ENCODE measurements at regions not wholly inside any gene's neighbourhood (a gene's known extent, or its start where the extent isn't known, plus 50 kb on each side); places are given as distances from the start of the nearest gene placed in this dataset.

DNA sequence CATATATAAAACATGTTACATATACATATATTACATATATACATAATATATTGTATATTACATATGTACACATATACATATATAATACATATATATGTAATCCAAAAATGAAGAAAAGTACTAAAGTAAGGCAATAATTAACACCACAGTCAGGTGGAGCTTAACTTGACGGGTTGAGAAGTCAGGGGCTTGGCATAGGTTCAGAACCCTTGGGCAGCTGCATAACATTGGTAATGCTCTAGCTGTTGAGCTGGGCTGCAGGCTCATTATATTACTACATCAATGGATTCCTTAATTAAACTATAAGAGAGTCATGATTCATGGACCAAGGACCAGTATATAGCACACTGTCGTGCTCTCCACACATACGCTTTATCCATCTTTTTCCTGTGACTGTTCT, 435.2 kb upstream of the ADAMTS16 start:
- DNase-seq, result no peak
- Mint-ChIP-seq H3K4me1 (ENCODE audit: low read depth, unreplicated experiment) (no peaks in the 10 kb centered on the region), H3K27ac (ENCODE audit: unreplicated experiment) (no peak overlapping the region), H3K9me3 (ENCODE audit: low read depth, unreplicated experiment) (peaks cover 15% of the 10 kb centered on the region), H3K27me3 (ENCODE audit: unreplicated experiment) (no peaks in the 10 kb centered on the region), H3K36me3 (ENCODE audit: insufficient read depth, unreplicated experiment) (no peaks in the 10 kb centered on the region), H3K4me3 (ENCODE audit: low read depth, unreplicated experiment) (no peak overlapping the region)
- no TSS peak for BruUV-seq (replicated peaks)
- TF ChIP-seq CTCF (IDR thresholded peaks at IDR 0.05; ENCODE audit: unreplicated experiment), result no peak
- CTCF ChIA-PET, result no interaction called here
- intact Hi-C loops (cut with micrococcal nuclease; ENCODE audit: unreplicated experiment), result no loop called here

DNA sequence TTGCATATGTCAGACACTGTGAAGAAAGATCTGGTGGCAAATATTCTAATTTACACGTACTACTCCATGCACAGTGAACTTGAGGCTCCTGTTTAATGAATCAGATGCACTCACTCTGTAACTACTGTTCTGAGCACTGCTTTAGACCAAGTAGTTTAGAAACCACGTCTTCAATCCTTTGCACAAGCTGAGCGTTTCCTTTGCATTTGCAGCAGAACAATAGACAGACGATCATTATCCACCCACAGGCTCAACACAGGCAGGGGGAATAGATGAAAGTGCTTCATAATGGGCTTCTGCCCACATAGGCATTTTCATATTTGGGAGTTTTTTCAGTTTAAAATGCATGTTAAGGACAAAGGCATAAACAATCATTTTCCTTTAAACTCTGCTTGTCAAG, 423.3 kb upstream of the ADAMTS16 start:
- TF ChIP-seq CTCF (IDR thresholded peaks at IDR 0.05; ENCODE audit: unreplicated experiment), result no peak
- Mint-ChIP-seq H3K27ac (ENCODE audit: unreplicated experiment) (no peak overlapping the region), H3K4me3 (ENCODE audit: low read depth, unreplicated experiment) (no peak overlapping the region), H3K9me3 (ENCODE audit: low read depth, unreplicated experiment) (peaks cover 15% of the 10 kb centered on the region), H3K36me3 (ENCODE audit: insufficient read depth, unreplicated experiment) (no peaks in the 10 kb centered on the region), H3K27me3 (ENCODE audit: unreplicated experiment) (no peaks in the 10 kb centered on the region), H3K4me1 (ENCODE audit: low read depth, unreplicated experiment) (no peaks in the 10 kb centered on the region)
- intact Hi-C loops (cut with micrococcal nuclease; ENCODE audit: unreplicated experiment), result no loop called here
- no peak for DNase-seq
- CTCF ChIA-PET, result no interaction called here
- BruUV-seq (replicated peaks), result no TSS peak

- Mint-ChIP-seq H3K27ac (ENCODE audit: unreplicated experiment) (no peak overlapping the region), H3K36me3 (ENCODE audit: insufficient read depth, unreplicated experiment) (no peaks in the 10 kb centered on the region), H3K4me3 (ENCODE audit: low read depth, unreplicated experiment) (no peak overlapping the region), H3K9me3 (ENCODE audit: low read depth, unreplicated experiment) (peaks cover 11% of the 10 kb centered on the region), H3K4me1 (ENCODE audit: low read depth, unreplicated experiment) (no peaks in the 10 kb centered on the region), H3K27me3 (ENCODE audit: unreplicated experiment) (no peaks in the 10 kb centered on the region)
- CTCF ChIA-PET, result no interaction called here
- no peak for DNase-seq
- BruUV-seq (replicated peaks), result no TSS peak
- intact Hi-C loops (cut with micrococcal nuclease; ENCODE audit: unreplicated experiment), result no loop called here
- TF ChIP-seq CTCF (IDR thresholded peaks at IDR 0.05; ENCODE audit: unreplicated experiment), result no peak
Observed at GRCh38 chr5:4717446-4717845, 422.7 kb upstream of the ADAMTS16 start.

DNA sequence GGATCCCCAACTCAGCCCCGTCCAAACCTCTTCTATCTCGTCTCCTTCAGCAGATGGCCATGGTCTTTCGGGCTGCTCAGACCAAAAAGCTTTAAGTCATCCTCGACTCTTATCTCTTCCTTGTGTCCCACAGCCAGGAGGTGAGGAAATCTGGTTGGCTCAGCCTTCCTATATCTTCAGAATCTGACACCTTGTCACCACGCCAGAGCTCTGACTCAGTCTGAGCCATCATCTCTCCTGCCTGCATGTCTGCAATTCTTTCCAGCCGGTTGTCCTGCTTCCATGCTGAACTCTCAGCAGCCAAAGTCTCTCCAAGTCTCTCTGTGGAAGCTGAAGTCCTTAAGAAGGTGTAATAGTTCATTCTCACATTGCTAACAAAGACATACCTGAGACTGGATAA, 419.3 kb upstream of the ADAMTS16 start:
- Mint-ChIP-seq H3K36me3 (ENCODE audit: insufficient read depth, unreplicated experiment) (no peaks in the 10 kb centered on the region), H3K27me3 (ENCODE audit: unreplicated experiment) (no peaks in the 10 kb centered on the region), H3K27ac (ENCODE audit: unreplicated experiment) (no peak overlapping the region), H3K4me1 (ENCODE audit: low read depth, unreplicated experiment) (no peaks in the 10 kb centered on the region), H3K4me3 (ENCODE audit: low read depth, unreplicated experiment) (no peak overlapping the region), H3K9me3 (ENCODE audit: low read depth, unreplicated experiment) (peaks cover 14% of the 10 kb centered on the region)
- BruUV-seq (replicated peaks), result no TSS peak
- intact Hi-C loops (cut with micrococcal nuclease; ENCODE audit: unreplicated experiment), result no loop called here
- TF ChIP-seq CTCF (IDR thresholded peaks at IDR 0.05; ENCODE audit: unreplicated experiment), result no peak
- DNase-seq, result no peak
- CTCF ChIA-PET, result no interaction called here

- Mint-ChIP-seq H3K27ac (ENCODE audit: unreplicated experiment) (no peak overlapping the region), H3K4me3 (ENCODE audit: low read depth, unreplicated experiment) (no peak overlapping the region), H3K36me3 (ENCODE audit: insufficient read depth, unreplicated experiment) (no peaks in the 10 kb centered on the region), H3K9me3 (ENCODE audit: low read depth, unreplicated experiment) (peaks cover 14% of the 10 kb centered on the region), H3K27me3 (ENCODE audit: unreplicated experiment) (no peaks in the 10 kb centered on the region), H3K4me1 (ENCODE audit: low read depth, unreplicated experiment) (no peaks in the 10 kb centered on the region)
- BruUV-seq (replicated peaks), result no TSS peak
- CTCF ChIA-PET, result no interaction called here
- no peak for TF ChIP-seq CTCF (IDR thresholded peaks at IDR 0.05; ENCODE audit: unreplicated experiment)
- intact Hi-C loops (cut with micrococcal nuclease; ENCODE audit: unreplicated experiment), result no loop called here
- DNase-seq, result no peak
Observed at GRCh38 chr5:4722886-4723285, 417.2 kb upstream of the ADAMTS16 start.
